ENCODE measurements at regions not wholly inside any gene's neighbourhood (a gene's known extent, or its start where the extent isn't known, plus 50 kb on each side); places are given as distances from the start of the nearest gene placed in this dataset. TPM values are rescaled to one million over a fixed set of nuclear protein-coding genes. Genes with fewer than 3 reads are reported as not detected.

GRCh38 chr13:34883396-34883795 is 58.7 kb upstream of the NBEA start:
- Histone ChIP-seq H3K27me3 (no peaks in the 10 kb centered on the region), H3K9me3 (no peaks in the 10 kb centered on the region), H3K4me1 (no peaks in the 10 kb centered on the region), H3K27ac (no peak overlapping the region), H3K4me3 (replicated peaks in 1 of 3) (no peak overlapping the region), H3K36me3 (no peaks in the 10 kb centered on the region)
- 80 to 88% methylated on average over 6 of the region's 6 CpGs for WGBS, 2 donors
- DNase-seq, result no peak
- TF ChIP-seq CTCF (IDR thresholded peaks at IDR 0.05) (no peak), POLR2A (IDR thresholded peaks at IDR 0.05) (no peak)
- intact Hi-C loops (cut with DNase I), result no loop called here

GRCh38 chr13:34884366-34884765 is 57.7 kb upstream of the NBEA start:
- no peak overlapping the region for H3K4me3 ChIP-seq (replicated peaks in 1 of 3)
- H3K4me1 ChIP-seq, result no peaks in the 10 kb centered on the region
- H3K27me3 ChIP-seq, result no peaks in the 10 kb centered on the region
- WGBS, 2 donors, result 43 to 73% methylated on average over 2 of the region's 2 CpGs
- intact Hi-C loops (cut with DNase I), result no loop called here
- TF ChIP-seq POLR2A (IDR thresholded peaks at IDR 0.05), result no peak
- no peak for TF ChIP-seq CTCF (IDR thresholded peaks at IDR 0.05)
- no peaks in the 10 kb centered on the region for H3K36me3 ChIP-seq
- H3K27ac ChIP-seq, result no peak overlapping the region
- H3K9me3 ChIP-seq, result no peaks in the 10 kb centered on the region
- DNase-seq, result no peak

- TF ChIP-seq POLR2A (IDR thresholded peaks at IDR 0.05), result no peak
- no peak for TF ChIP-seq CTCF (IDR thresholded peaks at IDR 0.05)
- no peaks in the 10 kb centered on the region for H3K36me3 ChIP-seq
- WGBS, 2 donors, result 60 to 63% methylated on average over 2 of the region's 2 CpGs
- no peaks in the 10 kb centered on the region for H3K9me3 ChIP-seq
- no peaks in the 10 kb centered on the region for H3K4me1 ChIP-seq
- H3K4me3 ChIP-seq (replicated peaks in 1 of 3), result no peak overlapping the region
- DNase-seq, result no peak
- H3K27ac ChIP-seq, result no peak overlapping the region
- no peaks in the 10 kb centered on the region for H3K27me3 ChIP-seq
- intact Hi-C loops (cut with DNase I), result no loop called here
Observed at GRCh38 chr13:34886121-34886875, 55.8 kb upstream of the NBEA start.

- H3K4me1 ChIP-seq, result no peaks in the 10 kb centered on the region
- no peak overlapping the region for H3K27ac ChIP-seq
- H3K27me3 ChIP-seq, result no peaks in the 10 kb centered on the region
- intact Hi-C loops (cut with DNase I), result no loop called here
- DNase-seq, result no peak
- H3K9me3 ChIP-seq, result no peaks in the 10 kb centered on the region
- 64 to 83% methylated on average over 1 of the region's 1 CpG for WGBS, 2 donors
- TF ChIP-seq POLR2A (IDR thresholded peaks at IDR 0.05), result no peak
- no peak for TF ChIP-seq CTCF (IDR thresholded peaks at IDR 0.05)
- H3K4me3 ChIP-seq (replicated peaks in 1 of 3), result no peak overlapping the region
- H3K36me3 ChIP-seq, result no peaks in the 10 kb centered on the region
Observed at GRCh38 chr13:34886987-34887386, 55.1 kb upstream of the NBEA start.

Small RNA genes lying in the stretch of these regions (small RNA-seq; reads per million reads assigned to genes)
- gene AL356321.1 (not detected), gene RF00402 (not detected)

Measured in thyroid gland (tissue), 4 donors.